ENCODE measurements at regions not wholly inside any gene's neighbourhood (a gene's known extent, or its start where the extent isn't known, plus 50 kb on each side); places are given as distances from the start of the nearest gene placed in this dataset.
"Not testable (repeated sequence)": the region's sequence is repeated elsewhere in the genome, so short reads cannot be mapped to it uniquely, and the experiment has no call there.

- ATAC-seq: no peak
Observed at GRCh38 chr9:75289332-75289731, 201.0 kb downstream of the OSTF1 start.

- no peak for ATAC-seq
Observed at GRCh38 chr9:75299324-75299723, 211.0 kb downstream of the OSTF1 start.

GRCh38 chr9:75333624-75334023 lies 245.3 kb downstream of the OSTF1 start:
- no peak for ATAC-seq

- no peak for ATAC-seq
Observed at GRCh38 chr9:75358846-75359245, 270.5 kb downstream of the OSTF1 start.

- no peak for ATAC-seq
Observed at GRCh38 chr9:75359638-75360037, 271.3 kb downstream of the OSTF1 start.

GRCh38 chr9:75360252-75360651 lies 271.9 kb downstream of the OSTF1 start:
- ATAC-seq: no peak

GRCh38 chr9:75362446-75362845 lies 274.1 kb downstream of the OSTF1 start:
- ATAC-seq: not testable (repeated sequence)

- ATAC-seq: no peak
Observed at GRCh38 chr9:75365196-75365595, 276.9 kb downstream of the OSTF1 start.

- no peak for ATAC-seq
Observed at GRCh38 chr9:75369989-75370388, 281.7 kb downstream of the OSTF1 start.

- no peak for ATAC-seq
Observed at GRCh38 chr9:75372499-75373268, 284.4 kb downstream of the OSTF1 start.

GRCh38 chr9:75376680-75377254 lies 288.5 kb downstream of the OSTF1 start:
- no peak for ATAC-seq

GRCh38 chr9:75378036-75378435 lies 289.7 kb downstream of the OSTF1 start:
- no peak for ATAC-seq

GRCh38 chr9:75378926-75379325 lies 290.6 kb downstream of the OSTF1 start:
- no peak for ATAC-seq

- ATAC-seq: no peak
Observed at GRCh38 chr9:75382126-75382525, 293.8 kb downstream of the OSTF1 start.

- not testable (repeated sequence) for ATAC-seq
Observed at GRCh38 chr9:75383420-75384034, 295.2 kb downstream of the OSTF1 start.

GRCh38 chr9:75385236-75385635 lies 296.9 kb downstream of the OSTF1 start:
- no peak for ATAC-seq

GRCh38 chr9:75389101-75389500 lies 300.8 kb downstream of the OSTF1 start:
- no peak for ATAC-seq

- no peak for ATAC-seq
Observed at GRCh38 chr9:75390951-75391350, 302.6 kb downstream of the OSTF1 start.

GRCh38 chr9:75391497-75391896 lies 303.2 kb downstream of the OSTF1 start:
- ATAC-seq: no peak

GRCh38 chr9:75395336-75395735 lies 307.0 kb downstream of the OSTF1 start:
- ATAC-seq: no peak

GRCh38 chr9:75397836-75398235 lies 309.5 kb downstream of the OSTF1 start:
- no peak for ATAC-seq

- ATAC-seq: no peak
Observed at GRCh38 chr9:75408391-75408790, 320.1 kb downstream of the OSTF1 start.

- ATAC-seq: no peak
Observed at GRCh38 chr9:75410405-75410804, 322.1 kb downstream of the OSTF1 start.

All from activated CD4-positive, CD25-positive, alpha-beta regulatory T cell treated with anti-CD3 and anti-CD28 coated beads, Interleukin-2, amount 50 U/mL, for 24 hours (primary cell).